Calu3 (cell line): ENCODE measurements at regions not wholly inside any gene's neighbourhood (a gene's known extent, or its start where the extent isn't known, plus 50 kb on each side); places are given as distances from the start of the nearest gene placed in this dataset.

Experiments
- BruUV-seq: library from RNA; stranded (reverse); fragments of 400-500 nt; replicated peaks from 2 replicates; lab custom pipeline; 2021; lab: Mats Ljungman, UMichigan
- CTCF ChIA-PET: fragments of 300-600 bp; sonication (Branson Sonifier 250); formaldehyde crosslinking; loops from one replicate; lab custom pipeline; 2022; ENCODE audit warnings: antibody characterized with exemption; lab: Charles Lee
- DNase-seq: peaks from one replicate; pipeline ENCODE4 v3.0.0; 2022
- H3K27ac Mint-ChIP-seq: one replicate; pipeline ENCODE4 v1.8.0; 2022; ENCODE audit warnings: mixed read lengths; ENCODE audit not compliant: unreplicated experiment
- H3K27me3 Mint-ChIP-seq: one replicate; pipeline ENCODE4 v1.8.0; 2022; ENCODE audit warnings: mixed read lengths; ENCODE audit not compliant: unreplicated experiment
- H3K36me3 Mint-ChIP-seq: one replicate; pipeline ENCODE4 v1.8.0; 2022; ENCODE audit warnings: mild to moderate bottlenecking, moderate library complexity, mixed read lengths; ENCODE audit not compliant: insufficient read depth, unreplicated experiment
- H3K4me1 Mint-ChIP-seq: one replicate; pipeline ENCODE4 v1.8.0; 2022; ENCODE audit warnings: mild to moderate bottlenecking, low read depth, mixed read lengths; ENCODE audit not compliant: unreplicated experiment
- H3K4me3 Mint-ChIP-seq: one replicate; pipeline ENCODE4 v1.8.0; 2022; ENCODE audit warnings: mild to moderate bottlenecking, low read depth, moderate library complexity, mixed read lengths; ENCODE audit not compliant: unreplicated experiment
- H3K9me3 Mint-ChIP-seq: one replicate; pipeline ENCODE4 v1.8.0; 2022; ENCODE audit warnings: low read depth, mixed read lengths; ENCODE audit not compliant: unreplicated experiment
- CTCF ChIP-seq: fragments of 200-600 bp; IDR thresholded peaks from one replicate; pipeline ENCODE4 v1.8.0; 2022; ENCODE audit warnings: antibody characterized with exemption; ENCODE audit not compliant: unreplicated experiment
- intact Hi-C: fragments of 100-400 bp; cut with micrococcal nuclease; formaldehyde crosslinking; loops from one replicate; pipeline ENCODE4 v1.10.0; 2022; ENCODE audit not compliant: unreplicated experiment

GRCh38 chr13:104132849-104133248, 1066.6 kb upstream of the SLC10A2 start:
- Mint-ChIP-seq H3K27ac (no peak overlapping the region), H3K4me3 (no peak overlapping the region), H3K27me3 (no peaks in the 10 kb centered on the region), H3K36me3 (no peaks in the 10 kb centered on the region), H3K4me1 (no peaks in the 10 kb centered on the region), H3K9me3 (no peaks in the 10 kb centered on the region)
- TF ChIP-seq CTCF = no peak
- intact Hi-C loops = no loop called here
- CTCF ChIA-PET = no interaction called here
- BruUV-seq = no TSS peak
- DNase-seq = no peak

GRCh38 chr13:104114101-104114500, 1047.9 kb upstream of the SLC10A2 start:
- TF ChIP-seq CTCF = no peak
- BruUV-seq = no TSS peak
- H3K27ac Mint-ChIP-seq = no peak overlapping the region
- H3K4me1 Mint-ChIP-seq = no peaks in the 10 kb centered on the region
- CTCF ChIA-PET = no interaction called here
- no peaks in the 10 kb centered on the region for H3K36me3 Mint-ChIP-seq
- DNase-seq = no peak
- H3K27me3 Mint-ChIP-seq = no peaks in the 10 kb centered on the region
- no peaks in the 10 kb centered on the region for H3K9me3 Mint-ChIP-seq
- intact Hi-C loops = no loop called here
- H3K4me3 Mint-ChIP-seq = no peak overlapping the region

- Mint-ChIP-seq H3K9me3 (no peaks in the 10 kb centered on the region), H3K27me3 (no peaks in the 10 kb centered on the region), H3K4me1 (no peaks in the 10 kb centered on the region), H3K4me3 (no peak overlapping the region), H3K27ac (no peak overlapping the region), H3K36me3 (no peaks in the 10 kb centered on the region)
- TF ChIP-seq CTCF = no peak
- no peak for DNase-seq
- no TSS peak for BruUV-seq
- intact Hi-C loops = no loop called here
- CTCF ChIA-PET = no interaction called here
These were observed 1044.8 kb upstream of the SLC10A2 start for GRCh38 chr13:104111031-104111430.

- TF ChIP-seq CTCF = no peak
- intact Hi-C loops = loop anchor here (1.0 to 10.0 kb wide), 6 partner anchors 35 to 478 kb away; no protein-coding TSS in a partner anchor
- H3K27ac Mint-ChIP-seq = peak overlapping the region; percentile 83
- CTCF ChIA-PET = interaction anchor here (1.1 to 1.3 kb wide), 2 partner anchors 92 to 222 kb away, joined by 3 to 6 read pairs; no protein-coding TSS in a partner anchor
- H3K36me3 Mint-ChIP-seq = no peaks in the 10 kb centered on the region
- peaks cover 4% of the 10 kb centered on the region for H3K9me3 Mint-ChIP-seq
- no peaks in the 10 kb centered on the region for H3K4me1 Mint-ChIP-seq
- no TSS peak for BruUV-seq
- peak; percentile 60 for DNase-seq
- H3K4me3 Mint-ChIP-seq = peak overlapping the region; percentile 9
- no peaks in the 10 kb centered on the region for H3K27me3 Mint-ChIP-seq
These were observed 1040.6 kb upstream of the SLC10A2 start for GRCh38 chr13:104106705-104107393.
